Stimulated activated naive B cell treated with anti-CD40 and anti-IgM and Interleukin-4, amounts not matched to agents 10 μg/mL and 1 μg/mL and 100 μg/mL, for 72 hours (primary cell): ENCODE measurements at regions not wholly inside any gene's neighbourhood (a gene's known extent, or its start where the extent isn't known, plus 50 kb on each side); places are given as distances from the start of the nearest gene placed in this dataset.

Source experiments
- ATAC-seq, 2 donors: fragments of 150-1000 bp; cut with Tn5 transposase; replicated peaks; 2 replicates each; pipeline ENCODE4 v1.10.0; 2021; ENCODE audit warnings: moderate library complexity in 1 of 2
- DNase-seq: peaks from one replicate; pipeline ENCODE4 v3.0.0; 2021
- H3K27ac Mint-ChIP-seq: one replicate; pipeline ENCODE4 v1.8.0; 2022; ENCODE audit warnings: mild to moderate bottlenecking, mixed read lengths
- H3K27me3 Mint-ChIP-seq, 2 donors: one replicate each; pipeline ENCODE4 v1.8.0; 2022; ENCODE audit warnings: mixed read lengths in 2 of 2
- H3K36me3 Mint-ChIP-seq, 2 donors: one replicate each; pipeline ENCODE4 v1.8.0; 2022; ENCODE audit warnings: mixed read lengths in 2 of 2, mild to moderate bottlenecking in 1 of 2
- H3K4me1 Mint-ChIP-seq, 2 donors: one replicate each; pipeline ENCODE4 v1.8.0; 2022; ENCODE audit warnings: mixed read lengths in 2 of 2, mild to moderate bottlenecking in 1 of 2
- H3K4me3 Mint-ChIP-seq, 2 donors: one replicate each; pipeline ENCODE4 v1.8.0; 2022; ENCODE audit warnings: mild to moderate bottlenecking in 2 of 2, mixed read lengths in 2 of 2, moderate library complexity in 1 of 2
- H3K9me3 Mint-ChIP-seq, 2 donors: one replicate each; pipeline ENCODE4 v1.8.0; 2022; ENCODE audit warnings: mixed read lengths in 2 of 2, mild to moderate bottlenecking in 1 of 2

- no peak for DNase-seq
- Mint-ChIP-seq H3K4me1 (peaks cover 0 to 18% of the 10 kb centered on the region in 2 donors), H3K9me3 (no peaks in the 10 kb centered on the region), H3K27ac (no peak overlapping the region), H3K27me3 (no peaks in the 10 kb centered on the region), H3K4me3 (no peak overlapping the region), H3K36me3 (no peaks in the 10 kb centered on the region)
- ATAC-seq: no peak
These were observed 302.6 kb upstream of the TBL1XR1 start for GRCh38 chr3:177499779-177500423.

DNA sequence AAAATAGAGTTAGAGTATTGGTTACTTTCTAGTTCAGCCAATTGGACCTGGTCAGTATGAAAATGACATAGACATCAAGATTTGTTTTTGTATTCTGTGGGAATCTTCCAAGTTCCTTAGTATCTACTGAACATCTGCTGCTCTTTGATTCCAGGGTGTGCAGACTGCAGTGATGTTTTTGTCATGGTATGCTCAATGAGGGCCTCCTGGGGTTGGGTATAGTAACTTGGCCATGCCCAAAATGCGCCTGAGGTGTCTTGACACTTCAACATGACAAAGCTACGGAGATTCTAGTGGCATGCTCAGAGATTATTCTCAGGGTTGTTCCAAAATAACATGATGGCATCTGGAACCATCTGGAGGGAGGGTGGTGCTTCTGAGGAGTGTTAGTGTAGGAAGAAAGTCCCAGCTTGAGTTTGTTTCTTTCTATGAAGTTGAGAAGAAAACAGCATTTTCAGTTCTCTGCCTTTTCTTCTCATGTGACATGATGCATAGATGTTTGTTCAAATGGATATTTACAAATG is 313.5 kb upstream of the TBL1XR1 start:
- Mint-ChIP-seq H3K4me3 (no peak overlapping the region), H3K9me3 (peaks cover 0 to 2% of the 10 kb centered on the region in 2 donors), H3K36me3 (no peaks in the 10 kb centered on the region), H3K27me3 (no peaks in the 10 kb centered on the region), H3K27ac (peak overlapping the region; percentile 14), H3K4me1 (peaks cover 0 to 6% of the 10 kb centered on the region in 2 donors)
- no peak for DNase-seq
- no peak for ATAC-seq

GRCh38 chr3:177512945-177513814 is 315.9 kb upstream of the TBL1XR1 start:
- DNase-seq: no peak
- Mint-ChIP-seq H3K4me1 (peaks cover 0 to 6% of the 10 kb centered on the region in 2 donors), H3K36me3 (no peaks in the 10 kb centered on the region), H3K27ac (no peak overlapping the region), H3K9me3 (no peaks in the 10 kb centered on the region), H3K4me3 (no peak overlapping the region), H3K27me3 (no peaks in the 10 kb centered on the region)
- ATAC-seq: no peak

DNA sequence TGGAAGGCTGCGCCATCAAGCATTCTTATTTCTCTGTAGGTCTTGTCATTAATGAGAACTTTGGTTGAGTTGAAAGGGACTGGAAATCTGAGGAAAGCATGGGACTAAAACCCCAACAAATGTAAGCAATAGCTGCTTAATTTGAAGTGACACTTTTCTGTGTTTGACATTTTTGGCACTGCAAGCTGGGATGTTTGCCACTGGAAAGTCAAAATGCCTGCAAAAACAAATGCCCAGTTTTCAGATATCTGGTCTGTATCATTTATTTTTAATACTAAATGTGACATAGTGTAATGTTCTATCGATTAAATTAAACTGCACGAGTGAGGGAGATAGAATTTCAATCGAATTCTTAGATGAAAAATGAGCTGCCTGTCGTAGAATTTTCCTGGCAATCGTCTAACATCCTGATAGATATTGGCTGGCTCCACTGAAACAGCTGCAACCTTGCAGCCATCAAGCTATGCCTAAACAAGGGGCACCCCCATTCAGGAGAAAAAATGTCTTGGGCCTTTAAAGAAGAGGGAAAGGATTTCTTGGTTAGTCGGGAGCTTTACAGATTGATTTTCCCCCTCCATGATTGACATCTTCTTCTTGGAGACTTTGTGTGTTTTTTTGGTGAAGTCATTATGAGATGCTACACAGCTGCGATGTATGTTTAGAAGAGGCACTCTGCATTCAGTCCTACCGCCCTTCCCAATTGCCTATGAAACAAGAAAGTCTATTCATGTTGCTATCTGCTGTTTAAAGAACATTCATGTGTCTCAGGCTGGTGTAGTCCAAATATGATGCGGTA is 316.7 kb upstream of the TBL1XR1 start:
- Mint-ChIP-seq H3K27me3 (no peaks in the 10 kb centered on the region), H3K9me3 (no peaks in the 10 kb centered on the region), H3K27ac (no peak overlapping the region), H3K4me3 (no peak overlapping the region), H3K4me1 (peaks cover 0 to 6% of the 10 kb centered on the region in 2 donors), H3K36me3 (no peaks in the 10 kb centered on the region)
- no peak for DNase-seq
- no peak for ATAC-seq

DNA sequence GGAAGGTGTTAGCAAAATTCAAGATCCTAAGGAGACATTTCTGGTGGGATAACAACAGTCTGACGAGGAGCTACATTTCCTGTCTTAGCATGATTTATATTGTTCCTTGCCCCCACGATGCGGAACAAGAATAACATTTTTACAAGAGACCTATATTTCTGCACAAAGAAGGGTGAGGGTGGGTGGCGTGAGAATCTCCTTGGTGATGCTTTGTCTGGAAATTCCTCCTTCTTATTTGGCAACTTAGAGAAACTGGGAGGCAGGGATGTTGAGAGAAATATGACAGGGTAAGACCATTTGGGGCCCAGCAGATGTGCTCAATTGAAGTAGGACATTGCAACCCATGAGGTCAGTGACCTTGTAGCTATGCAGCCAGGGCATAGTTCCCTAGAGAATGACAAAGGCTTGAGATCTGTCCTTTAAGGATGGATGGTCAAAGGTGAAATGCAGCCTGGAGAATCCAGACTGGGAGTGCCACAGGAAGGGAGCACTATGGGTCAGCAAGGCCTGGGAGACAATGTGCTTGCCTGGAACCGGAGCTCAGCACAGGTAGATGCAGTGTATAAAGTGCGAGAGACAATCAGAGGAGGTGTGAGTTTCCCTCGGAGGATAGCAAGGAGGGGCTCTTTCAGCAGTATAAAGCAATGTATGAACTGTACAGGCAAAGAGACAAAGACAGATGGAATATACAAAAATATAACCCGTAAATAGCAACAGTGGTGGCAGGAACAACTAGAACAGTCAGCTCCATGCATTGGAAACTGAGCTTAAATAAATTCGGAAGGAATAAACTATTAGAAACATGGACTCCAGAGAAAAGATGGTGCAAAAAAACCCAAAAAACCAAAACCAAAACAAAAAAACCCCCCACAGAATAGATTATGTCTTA is 317.6 kb upstream of the TBL1XR1 start:
- Mint-ChIP-seq H3K4me1 (peaks cover 0 to 6% of the 10 kb centered on the region in 2 donors), H3K27me3 (peaks cover 4% of the 10 kb centered on the region in 2 donors), H3K27ac (no peak overlapping the region), H3K4me3 (no peak overlapping the region), H3K9me3 (no peaks in the 10 kb centered on the region), H3K36me3 (no peaks in the 10 kb centered on the region)
- DNase-seq (no peak), ATAC-seq (no peak)

- ATAC-seq: no peak
- Mint-ChIP-seq H3K27me3 (peaks cover 4% of the 10 kb centered on the region in 2 donors), H3K4me1 (peaks cover 0 to 4% of the 10 kb centered on the region in 2 donors), H3K36me3 (no peaks in the 10 kb centered on the region), H3K9me3 (no peaks in the 10 kb centered on the region), H3K27ac (no peak overlapping the region), H3K4me3 (no peak overlapping the region)
- DNase-seq: no peak
These were observed 318.5 kb upstream of the TBL1XR1 start for GRCh38 chr3:177515786-177516157.

- DNase-seq: no peak
- no peak for ATAC-seq
- Mint-ChIP-seq H3K4me3 (no peak overlapping the region), H3K4me1 (peaks cover 0 to 1% of the 10 kb centered on the region in 2 donors), H3K36me3 (no peaks in the 10 kb centered on the region), H3K9me3 (no peaks in the 10 kb centered on the region), H3K27ac (no peak overlapping the region), H3K27me3 (peaks cover 4% of the 10 kb centered on the region in 2 donors)
These were observed 319.1 kb upstream of the TBL1XR1 start for GRCh38 chr3:177516158-177517011.

- ATAC-seq (no peak), DNase-seq (no peak)
- H3K36me3 Mint-ChIP-seq: no peaks in the 10 kb centered on the region
- peaks cover 0 to under 1% of the 10 kb centered on the region in 2 donors for H3K4me1 Mint-ChIP-seq
- H3K27me3 Mint-ChIP-seq: peaks cover 4% of the 10 kb centered on the region in 2 donors
- H3K4me3 Mint-ChIP-seq: no peak overlapping the region
- H3K27ac Mint-ChIP-seq: no peak overlapping the region
- no peaks in the 10 kb centered on the region for H3K9me3 Mint-ChIP-seq
These were observed 320.6 kb upstream of the TBL1XR1 start for GRCh38 chr3:177517906-177518305.

- Mint-ChIP-seq H3K4me1 (no peaks in the 10 kb centered on the region), H3K36me3 (no peaks in the 10 kb centered on the region), H3K9me3 (no peaks in the 10 kb centered on the region), H3K4me3 (no peak overlapping the region), H3K27me3 (peaks cover 4% of the 10 kb centered on the region in 2 donors), H3K27ac (no peak overlapping the region)
- no peak for DNase-seq
- no peak for ATAC-seq
These were observed 322.3 kb upstream of the TBL1XR1 start for GRCh38 chr3:177519588-177519987.

DNA sequence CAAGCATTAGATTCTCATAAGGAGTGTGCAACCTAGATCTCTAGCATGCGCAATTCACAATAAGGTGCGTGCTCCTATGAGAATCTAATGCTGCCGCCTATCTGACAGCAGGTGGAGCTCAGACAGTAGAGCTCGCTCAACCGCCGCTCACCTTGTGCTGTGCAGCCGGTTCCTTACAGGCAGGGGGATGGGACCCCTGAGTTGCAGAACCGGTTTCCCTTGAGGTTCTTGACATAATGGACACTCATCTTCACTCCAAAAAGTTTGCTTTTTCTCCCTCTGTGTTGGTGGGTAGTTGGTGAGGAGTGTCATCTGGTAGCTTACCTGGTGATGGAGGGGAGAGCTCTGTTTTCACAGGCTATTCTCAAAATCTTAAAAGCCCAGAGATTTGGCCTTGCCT is 324.0 kb upstream of the TBL1XR1 start:
- Mint-ChIP-seq H3K4me1 (peaks cover 5 to 6% of the 10 kb centered on the region in 2 donors), H3K4me3 (no peak overlapping the region), H3K9me3 (peaks cover 2 to 3% of the 10 kb centered on the region in 2 donors), H3K27ac (no peak overlapping the region), H3K27me3 (peaks cover 4% of the 10 kb centered on the region in 2 donors), H3K36me3 (no peaks in the 10 kb centered on the region)
- DNase-seq: no peak
- ATAC-seq: no peak

- H3K27ac Mint-ChIP-seq: no peak overlapping the region
- peaks cover 4% of the 10 kb centered on the region in 2 donors for H3K27me3 Mint-ChIP-seq
- no peak for ATAC-seq
- no peak overlapping the region for H3K4me3 Mint-ChIP-seq
- H3K9me3 Mint-ChIP-seq: peaks cover 2 to 3% of the 10 kb centered on the region in 2 donors
- H3K4me1 Mint-ChIP-seq: peaks cover 5 to 8% of the 10 kb centered on the region in 2 donors
- H3K36me3 Mint-ChIP-seq: no peaks in the 10 kb centered on the region
- no peak for DNase-seq
These were observed 324.8 kb upstream of the TBL1XR1 start for GRCh38 chr3:177522051-177522450.

DNA sequence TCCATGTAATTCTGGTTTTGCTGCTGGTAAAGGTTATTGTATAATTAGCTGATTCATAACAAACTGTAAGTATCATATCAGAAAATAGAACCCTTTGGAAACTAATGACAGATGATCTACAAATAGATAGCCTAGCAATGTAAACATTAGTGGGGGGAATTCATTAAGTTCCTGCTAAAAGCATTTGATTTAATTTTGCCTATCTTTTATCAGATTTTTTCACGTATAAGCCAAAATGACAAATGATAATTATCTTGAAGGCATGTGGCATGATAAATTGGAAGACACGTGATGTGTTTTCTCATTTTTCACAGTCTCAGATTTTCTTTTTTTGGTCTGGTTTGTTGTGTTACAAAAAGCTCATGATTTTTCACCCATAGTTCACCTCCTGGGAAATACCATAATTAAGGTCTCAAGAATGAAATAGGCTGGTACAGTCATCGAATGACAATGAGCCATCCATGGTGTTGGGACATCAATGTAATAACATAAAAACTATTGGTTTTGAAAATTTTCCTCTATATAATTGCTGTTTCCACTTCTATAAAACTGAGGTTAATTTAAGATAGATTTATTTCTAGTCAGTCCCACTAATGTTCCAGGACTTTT is 325.9 kb upstream of the TBL1XR1 start:
- H3K36me3 Mint-ChIP-seq: no peaks in the 10 kb centered on the region

More for the DNA sequence above, 325.9 kb upstream of the TBL1XR1 start:
- Mint-ChIP-seq H3K4me3 (no peak overlapping the region), H3K27ac (no peak overlapping the region), H3K9me3 (peaks cover 2 to 3% of the 10 kb centered on the region in 2 donors), H3K27me3 (peaks cover 4% of the 10 kb centered on the region in 2 donors), H3K4me1 (peaks cover 5 to 8% of the 10 kb centered on the region in 2 donors)
- DNase-seq (no peak), ATAC-seq (no peak)
